Left kidney (tissue), 1 donor: ENCODE measurements at regions not wholly inside any gene's neighbourhood (a gene's known extent, or its start where the extent isn't known, plus 50 kb on each side); places are given as distances from the start of the nearest gene placed in this dataset.
"Not testable (repeated sequence)": the region's sequence is repeated elsewhere in the genome, so short reads cannot be mapped to it uniquely, and the experiment has no call there.

Experiments used
- DNase-seq: peaks from one replicate; pipeline ENCODE4 v3.0.0-alpha.2; 2013

GRCh38 chr4:18440527-18441202 is 419.1 kb upstream of the LCORL start:
- no peak for DNase-seq

- DNase-seq = no peak
Observed at GRCh38 chr4:18439311-18439710, 417.8 kb upstream of the LCORL start.

GRCh38 chr4:18435781-18436180 is 414.2 kb upstream of the LCORL start:
- no peak for DNase-seq

- DNase-seq = no peak
Observed at GRCh38 chr4:18422685-18423084, 401.1 kb upstream of the LCORL start.

GRCh38 chr4:18421519-18421918 is 400.0 kb upstream of the LCORL start:
- DNase-seq = no peak

- DNase-seq = no peak
Observed at GRCh38 chr4:18419780-18420179, 398.2 kb upstream of the LCORL start.

- DNase-seq = not testable (repeated sequence)
Observed at GRCh38 chr4:18418195-18418898, 396.8 kb upstream of the LCORL start.

GRCh38 chr4:18417651-18418050 is 396.1 kb upstream of the LCORL start:
- not testable (repeated sequence) for DNase-seq

- DNase-seq = no peak
Observed at GRCh38 chr4:18406264-18406663, 384.7 kb upstream of the LCORL start.

GRCh38 chr4:18405054-18405453 is 383.5 kb upstream of the LCORL start:
- DNase-seq = no peak

GRCh38 chr4:18404642-18405041 is 383.1 kb upstream of the LCORL start:
- no peak for DNase-seq

GRCh38 chr4:18403327-18403726 is 381.8 kb upstream of the LCORL start:
- DNase-seq = no peak

- DNase-seq = no peak
Observed at GRCh38 chr4:18401868-18402267, 380.3 kb upstream of the LCORL start.

GRCh38 chr4:18401425-18401824 is 379.9 kb upstream of the LCORL start:
- DNase-seq = no peak

GRCh38 chr4:18398661-18399060 is 377.1 kb upstream of the LCORL start:
- no peak for DNase-seq

GRCh38 chr4:18397681-18398390 is 376.3 kb upstream of the LCORL start:
- peak; percentile 2 for DNase-seq

- DNase-seq = no peak
Observed at GRCh38 chr4:18394656-18395055, 373.1 kb upstream of the LCORL start.

GRCh38 chr4:18391354-18391728 is 369.8 kb upstream of the LCORL start:
- no peak for DNase-seq

GRCh38 chr4:18390655-18391353 is 369.2 kb upstream of the LCORL start:
- DNase-seq = no peak

- DNase-seq = no peak
Observed at GRCh38 chr4:18389115-18389514, 367.6 kb upstream of the LCORL start.

- no peak for DNase-seq
Observed at GRCh38 chr4:18388039-18388438, 366.5 kb upstream of the LCORL start.

- DNase-seq = no peak
Observed at GRCh38 chr4:18381186-18381585, 359.6 kb upstream of the LCORL start.

- DNase-seq = no peak
Observed at GRCh38 chr4:18369561-18369960, 348.0 kb upstream of the LCORL start.
